ENCODE measurements at regions not wholly inside any gene's neighbourhood (a gene's known extent, or its start where the extent isn't known, plus 50 kb on each side); places are given as distances from the start of the nearest gene placed in this dataset.

- 74% methylated on average over 2 of the region's 2 CpGs for WGBS (ENCODE audit: insufficient coverage)
- no peaks in the 10 kb centered on the region for H3K36me3 ChIP-seq (ENCODE audit: control insufficient read depth in 2 of 2, extremely low read depth in 1 of 2, insufficient read depth in 1 of 2, low read length in 1 of 2)
- DNase-seq (no peak), ATAC-seq (replicated peaks in 1 of 4) (no peak)
- H3K4me1 ChIP-seq (ENCODE audit: control insufficient read depth in 1 of 2, extremely low read depth in 1 of 2, insufficient read depth in 2 of 2, low read length in 2 of 2) = no peaks in the 10 kb centered on the region
- CTCF ChIA-PET = interaction anchor here in 1 of 2 donors (0.7 kb wide), 1 partner anchor 16 kb away, joined by 4 read pairs; no protein-coding TSS in a partner anchor
- POLR2A ChIA-PET = interaction anchor here in 1 of 2 donors (0.5 to 0.7 kb wide), 2 partner anchors 272 to 1489 kb away, joined by 3 read pairs; no protein-coding TSS in a partner anchor
- Mint-ChIP-seq H3K4me3 (no peak overlapping the region), H3K27ac (no peak overlapping the region), H3K36me3 (no peaks in the 10 kb centered on the region), H3K4me1 (no peaks in the 10 kb centered on the region), H3K27me3 (peaks cover 0 to 5% of the 10 kb centered on the region in 2 donors), H3K9me3 (no peaks in the 10 kb centered on the region)
- no peak overlapping the region for H3K27ac ChIP-seq (ENCODE audit: low read length)
- H3K9me3 ChIP-seq = no peaks in the 10 kb centered on the region
- H3K4me3 ChIP-seq (ENCODE audit: control insufficient read depth in 1 of 2, extremely low read depth in 1 of 2, low read length in 1 of 2) = no peak overlapping the region
- no peaks in the 10 kb centered on the region for H3K27me3 ChIP-seq (replicated peaks in 1 of 2; ENCODE audit: control insufficient read depth in 2 of 2, extremely low read depth in 1 of 2, insufficient read depth in 2 of 2, low read length in 1 of 2)
These were observed 144.5 kb downstream of the CYSLTR2 start for GRCh38 chr13:48798180-48798579.

GRCh38 chr13:48801255-48801654 lies 147.5 kb downstream of the CYSLTR2 start:
- H3K4me1 ChIP-seq (ENCODE audit: control insufficient read depth in 1 of 2, extremely low read depth in 1 of 2, insufficient read depth in 2 of 2, low read length in 2 of 2) = peaks cover 0 to 6% of the 10 kb centered on the region in 2 experiments
- Mint-ChIP-seq H3K36me3 (no peaks in the 10 kb centered on the region), H3K27me3 (peaks cover 0 to under 1% of the 10 kb centered on the region in 2 donors), H3K4me1 (peaks cover 12 to 27% (median 20%) of the 10 kb centered on the region in 3 donors), H3K9me3 (no peaks in the 10 kb centered on the region), H3K27ac (no peak overlapping the region), H3K4me3 (no peak overlapping the region)
- no peaks in the 10 kb centered on the region for H3K27me3 ChIP-seq (replicated peaks in 1 of 2; ENCODE audit: control insufficient read depth in 2 of 2, extremely low read depth in 1 of 2, insufficient read depth in 2 of 2, low read length in 1 of 2)
- CTCF ChIA-PET = interaction anchor here (0.6 to 0.7 kb wide), 3 partner anchors 13 to 83 kb away, joined by 3 read pairs; no protein-coding TSS in a partner anchor
- H3K9me3 ChIP-seq = no peaks in the 10 kb centered on the region
- no peaks in the 10 kb centered on the region for H3K36me3 ChIP-seq (ENCODE audit: control insufficient read depth in 2 of 2, extremely low read depth in 1 of 2, insufficient read depth in 1 of 2, low read length in 1 of 2)
- no peak overlapping the region for H3K4me3 ChIP-seq (ENCODE audit: control insufficient read depth in 1 of 2, extremely low read depth in 1 of 2, low read length in 1 of 2)
- WGBS (ENCODE audit: insufficient coverage) = no CpG with 5 or more reads among the region's 3 CpGs
- DNase-seq (no peak), ATAC-seq (replicated peaks in 1 of 4) (no peak)
- POLR2A ChIA-PET = no interaction called here
- no peak overlapping the region for H3K27ac ChIP-seq (ENCODE audit: low read length)

GRCh38 chr13:48804821-48805601 lies 151.3 kb downstream of the CYSLTR2 start:
- ATAC-seq (replicated peaks in 1 of 4) = peak; percentile 26 to 92 (median 82)
- H3K27ac ChIP-seq (ENCODE audit: low read length) = peak overlapping the region; percentile 42
- H3K27me3 ChIP-seq (replicated peaks in 1 of 2; ENCODE audit: control insufficient read depth in 2 of 2, extremely low read depth in 1 of 2, insufficient read depth in 2 of 2, low read length in 1 of 2) = no peaks in the 10 kb centered on the region

GRCh38 chr13:48806522-48806921 lies 152.8 kb downstream of the CYSLTR2 start:
- ATAC-seq (replicated peaks in 1 of 4) (no peak), DNase-seq (no peak)
- ChIA-PET CTCF (no interaction called here), POLR2A (no interaction called here)
- no peak overlapping the region for H3K27ac ChIP-seq (ENCODE audit: low read length)
- no peaks in the 10 kb centered on the region for H3K9me3 ChIP-seq
- Mint-ChIP-seq H3K27me3 (no peaks in the 10 kb centered on the region), H3K36me3 (no peaks in the 10 kb centered on the region), H3K4me3 (no peak overlapping the region), H3K27ac (peak overlapping the region; percentile 85 to 87), H3K9me3 (no peaks in the 10 kb centered on the region), H3K4me1 (peaks cover 18 to 39% (median 27%) of the 10 kb centered on the region in 3 donors)
- no peak overlapping the region for H3K4me3 ChIP-seq (ENCODE audit: control insufficient read depth in 1 of 2, extremely low read depth in 1 of 2, low read length in 1 of 2)
- WGBS (ENCODE audit: insufficient coverage) = no CpG with 5 or more reads among the region's 3 CpGs
- H3K4me1 ChIP-seq (ENCODE audit: control insufficient read depth in 1 of 2, extremely low read depth in 1 of 2, insufficient read depth in 2 of 2, low read length in 2 of 2) = peaks cover 0 to 6% of the 10 kb centered on the region in 2 experiments
- H3K36me3 ChIP-seq (ENCODE audit: control insufficient read depth in 2 of 2, extremely low read depth in 1 of 2, insufficient read depth in 1 of 2, low read length in 1 of 2) = no peaks in the 10 kb centered on the region
- no peaks in the 10 kb centered on the region for H3K27me3 ChIP-seq (replicated peaks in 1 of 2; ENCODE audit: control insufficient read depth in 2 of 2, extremely low read depth in 1 of 2, insufficient read depth in 2 of 2, low read length in 1 of 2)

More at GRCh38 chr13:48804821-48805601, 151.3 kb downstream of the CYSLTR2 start:
- peaks cover 18 to 39% (median 27%) of the 10 kb centered on the region in 3 donors for H3K4me1 Mint-ChIP-seq
- WGBS (ENCODE audit: insufficient coverage) = 80% methylated on average over 1 of the region's 4 CpGs
- no peak overlapping the region for H3K4me3 ChIP-seq (ENCODE audit: control insufficient read depth in 1 of 2, extremely low read depth in 1 of 2, low read length in 1 of 2)
- H3K4me1 ChIP-seq (ENCODE audit: control insufficient read depth in 1 of 2, extremely low read depth in 1 of 2, insufficient read depth in 2 of 2, low read length in 2 of 2) = peaks cover 0 to 6% of the 10 kb centered on the region in 2 experiments
- H3K9me3 ChIP-seq = no peaks in the 10 kb centered on the region
- POLR2A ChIA-PET = no interaction called here
- no peaks in the 10 kb centered on the region for H3K9me3 Mint-ChIP-seq
- CTCF ChIA-PET = interaction anchor here in 1 of 2 donors (1.0 kb wide), 1 partner anchor 225 kb away, joined by 5 read pairs; no protein-coding TSS in a partner anchor
- H3K36me3 Mint-ChIP-seq = no peaks in the 10 kb centered on the region
- H3K27ac Mint-ChIP-seq = peak overlapping the region; percentile 85 to 87
- DNase-seq = peak in 2 of 35 experiments; percentile 3 to 5
- H3K27me3 Mint-ChIP-seq = no peaks in the 10 kb centered on the region
- H3K36me3 ChIP-seq (ENCODE audit: control insufficient read depth in 2 of 2, extremely low read depth in 1 of 2, insufficient read depth in 1 of 2, low read length in 1 of 2) = no peaks in the 10 kb centered on the region
- H3K4me3 Mint-ChIP-seq = peak overlapping the region in 1 of 3 donors; percentile 18

GRCh38 chr13:48808683-48809082 lies 155.0 kb downstream of the CYSLTR2 start:
- Mint-ChIP-seq H3K9me3 (no peaks in the 10 kb centered on the region), H3K27ac (no peak overlapping the region), H3K27me3 (peaks cover 0 to 3% of the 10 kb centered on the region in 2 donors), H3K4me3 (no peak overlapping the region), H3K36me3 (no peaks in the 10 kb centered on the region), H3K4me1 (peaks cover 18 to 38% (median 27%) of the 10 kb centered on the region in 3 donors)
- no peak for ATAC-seq (replicated peaks in 1 of 4)
- no peak overlapping the region for H3K4me3 ChIP-seq (ENCODE audit: control insufficient read depth in 1 of 2, extremely low read depth in 1 of 2, low read length in 1 of 2)
- ChIA-PET POLR2A (no interaction called here), CTCF (no interaction called here)
- WGBS (ENCODE audit: insufficient coverage) = no CpG with 5 or more reads among the region's 1 CpG
- DNase-seq = no peak
- H3K27me3 ChIP-seq (replicated peaks in 1 of 2; ENCODE audit: control insufficient read depth in 2 of 2, extremely low read depth in 1 of 2, insufficient read depth in 2 of 2, low read length in 1 of 2) = no peaks in the 10 kb centered on the region
- no peaks in the 10 kb centered on the region for H3K9me3 ChIP-seq
- H3K36me3 ChIP-seq (ENCODE audit: control insufficient read depth in 2 of 2, extremely low read depth in 1 of 2, insufficient read depth in 1 of 2, low read length in 1 of 2) = no peaks in the 10 kb centered on the region
- peaks cover 0 to 6% of the 10 kb centered on the region in 2 experiments for H3K4me1 ChIP-seq (ENCODE audit: control insufficient read depth in 1 of 2, extremely low read depth in 1 of 2, insufficient read depth in 2 of 2, low read length in 2 of 2)
- no peak overlapping the region for H3K27ac ChIP-seq (ENCODE audit: low read length)

- Histone ChIP-seq H3K4me1 (ENCODE audit: control insufficient read depth in 1 of 2, extremely low read depth in 1 of 2, insufficient read depth in 2 of 2, low read length in 2 of 2) (peaks cover 0 to 2% of the 10 kb centered on the region in 2 experiments), H3K4me3 (ENCODE audit: control insufficient read depth in 1 of 2, extremely low read depth in 1 of 2, low read length in 1 of 2) (no peak overlapping the region), H3K36me3 (ENCODE audit: control insufficient read depth in 2 of 2, extremely low read depth in 1 of 2, insufficient read depth in 1 of 2, low read length in 1 of 2) (no peaks in the 10 kb centered on the region), H3K9me3 (no peaks in the 10 kb centered on the region), H3K27me3 (replicated peaks in 1 of 2; ENCODE audit: control insufficient read depth in 2 of 2, extremely low read depth in 1 of 2, insufficient read depth in 2 of 2, low read length in 1 of 2) (no peaks in the 10 kb centered on the region), H3K27ac (ENCODE audit: low read length) (no peak overlapping the region)
- Mint-ChIP-seq H3K27ac (peak overlapping the region in 1 of 2 donors; percentile 12), H3K36me3 (no peaks in the 10 kb centered on the region), H3K27me3 (peaks cover 0 to 3% of the 10 kb centered on the region in 2 donors), H3K9me3 (no peaks in the 10 kb centered on the region), H3K4me1 (peaks cover 14 to 25% (median 20%) of the 10 kb centered on the region in 3 donors), H3K4me3 (no peak overlapping the region)
- WGBS (ENCODE audit: insufficient coverage) = no CpG with 5 or more reads among the region's 6 CpGs
- no peak for DNase-seq
- ChIA-PET CTCF (no interaction called here), POLR2A (interaction anchor here in 1 of 2 donors (0.6 kb wide), 1 partner anchor 21 kb away, joined by 4 read pairs; no protein-coding TSS in a partner anchor)
- no peak for ATAC-seq (replicated peaks in 1 of 4)
These were observed 156.3 kb downstream of the CYSLTR2 start for GRCh38 chr13:48810013-48810412.

Data from T-cell (primary cell).